ENCODE measurements at regions not wholly inside any gene's neighbourhood (a gene's known extent, or its start where the extent isn't known, plus 50 kb on each side); places are given as distances from the start of the nearest gene placed in this dataset.
A peak's percentile ranks its signal among the peaks of the same experiment; 100 is the strongest.

- Histone ChIP-seq H3K9me3 (ENCODE audit: insufficient read depth, low read depth, low read length) (no peaks in the 10 kb centered on the region), H3K36me3 (ENCODE audit: insufficient read depth, low read length) (no peaks in the 10 kb centered on the region), H3K4me1 (ENCODE audit: insufficient read depth, low read length, poor library complexity, severe bottlenecking) (no peaks in the 10 kb centered on the region), H3K4me2 (ENCODE audit: low read depth, low read length, poor library complexity, severe bottlenecking) (peak overlapping the region; percentile 34), H3K79me2 (ENCODE audit: insufficient read depth, low read length) (no peaks in the 10 kb centered on the region), H4K20me1 (ENCODE audit: insufficient read depth, low read length, poor library complexity, severe bottlenecking) (no peaks in the 10 kb centered on the region), H3K9me2 (replicated peaks; ENCODE audit: low read depth, low read length) (no peaks in the 10 kb centered on the region), H2AFZ (ENCODE audit: low read length) (peak overlapping the region; percentile 20; the same call in 1 of the 2 replicates), H3K4me3 (ENCODE audit: low read length, poor library complexity, severe bottlenecking) (peak overlapping the region; percentile 28), H3F3A (ENCODE audit: low read depth) (no peaks in the 10 kb centered on the region), H3K27me3 (ENCODE audit: insufficient read depth, low read length, poor library complexity, severe bottlenecking) (no peaks in the 10 kb centered on the region), H3K9ac (ENCODE audit: low read depth, low read length, poor library complexity, severe bottlenecking) (no peak overlapping the region)
- TF ChIP-seq CTCF (conservative IDR thresholded peaks at IDR 0.05; ENCODE audit: low read length) (peak; percentile 87), EZH2phosphoT487 (IDR thresholded peaks at IDR 0.05; ENCODE audit: borderline replicate concordance) (no peak)
Observed at GRCh38 chr14:21734457-21735074, 60.9 kb upstream of the OR4E1 start.

GRCh38 chr14:21729703-21730233 lies 56.1 kb upstream of the OR4E1 start:
- Histone ChIP-seq H3K36me3 (ENCODE audit: insufficient read depth, low read length) (no peaks in the 10 kb centered on the region), H3K9me3 (ENCODE audit: insufficient read depth, low read depth, low read length) (no peaks in the 10 kb centered on the region), H3K9me2 (replicated peaks; ENCODE audit: low read depth, low read length) (no peaks in the 10 kb centered on the region), H3K4me3 (ENCODE audit: low read length, poor library complexity, severe bottlenecking) (no peak overlapping the region), H3K4me1 (ENCODE audit: insufficient read depth, low read length, poor library complexity, severe bottlenecking) (no peaks in the 10 kb centered on the region), H3F3A (ENCODE audit: low read depth) (no peaks in the 10 kb centered on the region), H3K9ac (ENCODE audit: low read depth, low read length, poor library complexity, severe bottlenecking) (no peak overlapping the region), H4K20me1 (ENCODE audit: insufficient read depth, low read length, poor library complexity, severe bottlenecking) (no peaks in the 10 kb centered on the region), H3K79me2 (ENCODE audit: insufficient read depth, low read length) (no peaks in the 10 kb centered on the region), H3K27me3 (ENCODE audit: insufficient read depth, low read length, poor library complexity, severe bottlenecking) (peaks cover 11% of the 10 kb centered on the region), H2AFZ (ENCODE audit: low read length) (no peak overlapping the region), H3K4me2 (ENCODE audit: low read depth, low read length, poor library complexity, severe bottlenecking) (no peak overlapping the region)
- TF ChIP-seq CTCF (conservative IDR thresholded peaks at IDR 0.05; ENCODE audit: low read length): no peak
- no peak for TF ChIP-seq EZH2phosphoT487 (IDR thresholded peaks at IDR 0.05; ENCODE audit: borderline replicate concordance)

- Histone ChIP-seq H4K20me1 (ENCODE audit: insufficient read depth, low read length, poor library complexity, severe bottlenecking) (no peaks in the 10 kb centered on the region), H3K79me2 (ENCODE audit: insufficient read depth, low read length) (no peaks in the 10 kb centered on the region), H3K4me1 (ENCODE audit: insufficient read depth, low read length, poor library complexity, severe bottlenecking) (no peaks in the 10 kb centered on the region), H3K4me2 (ENCODE audit: low read depth, low read length, poor library complexity, severe bottlenecking) (no peak overlapping the region), H3K9me3 (ENCODE audit: insufficient read depth, low read depth, low read length) (no peaks in the 10 kb centered on the region), H2AFZ (ENCODE audit: low read length) (no peak overlapping the region), H3K36me3 (ENCODE audit: insufficient read depth, low read length) (no peaks in the 10 kb centered on the region), H3K9me2 (replicated peaks; ENCODE audit: low read depth, low read length) (no peaks in the 10 kb centered on the region), H3K4me3 (ENCODE audit: low read length, poor library complexity, severe bottlenecking) (no peak overlapping the region), H3K27me3 (ENCODE audit: insufficient read depth, low read length, poor library complexity, severe bottlenecking) (peaks cover 12% of the 10 kb centered on the region), H3K9ac (ENCODE audit: low read depth, low read length, poor library complexity, severe bottlenecking) (no peak overlapping the region), H3F3A (ENCODE audit: low read depth) (no peaks in the 10 kb centered on the region)
- no peak for TF ChIP-seq CTCF (conservative IDR thresholded peaks at IDR 0.05; ENCODE audit: low read length)
- TF ChIP-seq EZH2phosphoT487 (IDR thresholded peaks at IDR 0.05; ENCODE audit: borderline replicate concordance): no peak
Observed at GRCh38 chr14:21725250-21725649, 51.6 kb upstream of the OR4E1 start.

Measured in Loucy (cell line).